ENCODE measurements at regions not wholly inside any gene's neighbourhood (a gene's known extent, or its start where the extent isn't known, plus 50 kb on each side); places are given as distances from the start of the nearest gene placed in this dataset.
"Not testable (repeated sequence)": the region's sequence is repeated elsewhere in the genome, so short reads cannot be mapped to it uniquely, and the experiment has no call there.

- Histone ChIP-seq H3K4me3 (ENCODE audit: low read length) (no peak overlapping the region), H3K36me3 (ENCODE audit: control insufficient read depth, insufficient read depth, low read length) (no peaks in the 10 kb centered on the region), H3K27ac (ENCODE audit: low read length) (no peak overlapping the region), H3K4me1 (ENCODE audit: control insufficient read depth, insufficient read depth, low read length) (no peaks in the 10 kb centered on the region), H3K9me3 (replicated peaks; ENCODE audit: control insufficient read depth, low read depth, low read length) (no peaks in the 10 kb centered on the region), H3K27me3 (ENCODE audit: control insufficient read depth, insufficient read depth, low read length) (no peaks in the 10 kb centered on the region)
- WGBS (ENCODE audit: insufficient coverage): 82% methylated on average over 2 of the region's 7 CpGs
- no peak for DNase-seq
Observed at GRCh38 chrX:93354651-93355050, 318.7 kb downstream of the NAP1L3 start.

GRCh38 chrX:93346309-93346708 lies 327.1 kb downstream of the NAP1L3 start:
- H3K9me3 ChIP-seq (replicated peaks; ENCODE audit: control insufficient read depth, low read depth, low read length): no peaks in the 10 kb centered on the region
- H3K36me3 ChIP-seq (ENCODE audit: control insufficient read depth, insufficient read depth, low read length): no peaks in the 10 kb centered on the region
- no peaks in the 10 kb centered on the region for H3K4me1 ChIP-seq (ENCODE audit: control insufficient read depth, insufficient read depth, low read length)
- H3K4me3 ChIP-seq (ENCODE audit: low read length): no peak overlapping the region
- 90% methylated on average over 2 of the region's 3 CpGs for WGBS (ENCODE audit: insufficient coverage)
- H3K27me3 ChIP-seq (ENCODE audit: control insufficient read depth, insufficient read depth, low read length): no peaks in the 10 kb centered on the region
- no peak overlapping the region for H3K27ac ChIP-seq (ENCODE audit: low read length)
- DNase-seq: no peak

GRCh38 chrX:93344287-93344686 lies 329.1 kb downstream of the NAP1L3 start:
- H3K4me1 ChIP-seq (ENCODE audit: control insufficient read depth, insufficient read depth, low read length); H3K27ac ChIP-seq (ENCODE audit: low read length); H3K36me3 ChIP-seq (ENCODE audit: control insufficient read depth, insufficient read depth, low read length); H3K27me3 ChIP-seq (ENCODE audit: control insufficient read depth, insufficient read depth, low read length); H3K4me3 ChIP-seq (ENCODE audit: low read length); DNase-seq; H3K9me3 ChIP-seq (replicated peaks; ENCODE audit: control insufficient read depth, low read depth, low read length): not testable (repeated sequence)
- no CpG with 5 or more reads among the region's 2 CpGs for WGBS (ENCODE audit: insufficient coverage)

- Histone ChIP-seq H3K36me3 (ENCODE audit: control insufficient read depth, insufficient read depth, low read length) (no peaks in the 10 kb centered on the region), H3K27ac (ENCODE audit: low read length) (no peak overlapping the region), H3K4me3 (ENCODE audit: low read length) (no peak overlapping the region), H3K9me3 (replicated peaks; ENCODE audit: control insufficient read depth, low read depth, low read length) (no peaks in the 10 kb centered on the region), H3K4me1 (ENCODE audit: control insufficient read depth, insufficient read depth, low read length) (no peaks in the 10 kb centered on the region), H3K27me3 (ENCODE audit: control insufficient read depth, insufficient read depth, low read length) (peaks cover 3% of the 10 kb centered on the region)
- DNase-seq: no peak
- WGBS (ENCODE audit: insufficient coverage): no CpG with 5 or more reads among the region's 2 CpGs
Observed at GRCh38 chrX:93332329-93332728, 341.0 kb downstream of the NAP1L3 start.

GRCh38 chrX:93322110-93322509 lies 351.3 kb downstream of the NAP1L3 start:
- no peaks in the 10 kb centered on the region for H3K4me1 ChIP-seq (ENCODE audit: control insufficient read depth, insufficient read depth, low read length)
- H3K27me3 ChIP-seq (ENCODE audit: control insufficient read depth, insufficient read depth, low read length): no peaks in the 10 kb centered on the region
- no peak overlapping the region for H3K4me3 ChIP-seq (ENCODE audit: low read length)
- no peak overlapping the region for H3K27ac ChIP-seq (ENCODE audit: low read length)
- no peaks in the 10 kb centered on the region for H3K36me3 ChIP-seq (ENCODE audit: control insufficient read depth, insufficient read depth, low read length)
- 73% methylated on average over 2 of the region's 3 CpGs for WGBS (ENCODE audit: insufficient coverage)
- DNase-seq: no peak
- H3K9me3 ChIP-seq (replicated peaks; ENCODE audit: control insufficient read depth, low read depth, low read length): peaks cover 3% of the 10 kb centered on the region

- Histone ChIP-seq H3K4me3 (ENCODE audit: low read length) (no peak overlapping the region), H3K36me3 (ENCODE audit: control insufficient read depth, insufficient read depth, low read length) (no peaks in the 10 kb centered on the region)
- WGBS (ENCODE audit: insufficient coverage): 42% methylated on average over 2 of the region's 5 CpGs
Observed at GRCh38 chrX:93319609-93320008, 353.8 kb downstream of the NAP1L3 start.

More at GRCh38 chrX:93319609-93320008, 353.8 kb downstream of the NAP1L3 start:
- Histone ChIP-seq H3K9me3 (replicated peaks; ENCODE audit: control insufficient read depth, low read depth, low read length) (peaks cover 2% of the 10 kb centered on the region), H3K27me3 (ENCODE audit: control insufficient read depth, insufficient read depth, low read length) (no peaks in the 10 kb centered on the region), H3K27ac (ENCODE audit: low read length) (no peak overlapping the region), H3K4me1 (ENCODE audit: control insufficient read depth, insufficient read depth, low read length) (no peaks in the 10 kb centered on the region)
- no peak for DNase-seq

All from muscle of leg (tissue), 3 donors.